Endothelial cell of umbilical vein (primary cell): ENCODE measurements at regions not wholly inside any gene's neighbourhood (a gene's known extent, or its start where the extent isn't known, plus 50 kb on each side); places are given as distances from the start of the nearest gene placed in this dataset.

Experiments
- BruUV-seq: library from RNA; stranded (reverse); fragments of 400-500 nt; replicated peaks from 2 replicates; lab custom pipeline; 2021; lab: Mats Ljungman, UMichigan
- CTCF ChIA-PET: fragments of 300-600, 350-600 bp; sonication (Branson Sonifier 250); formaldehyde crosslinking; loops from one replicate; lab custom pipeline; 2021; ENCODE audit warnings: antibody characterized with exemption, inconsistent platforms; lab: Charles Lee
- POLR2A ChIA-PET: fragments of 300-600, 350-600 bp; sonication (Branson Sonifier 250); formaldehyde crosslinking; loops from one replicate; lab custom pipeline; 2021; ENCODE audit warnings: antibody characterized with exemption, inconsistent platforms; lab: Charles Lee
- DNase-seq: peaks from one replicate; pipeline ENCODE4 v3.0.0-alpha.2; 2011; ENCODE audit warnings: low read depth, low spot score
- FAIRE-seq: peaks from 2 replicates; lab custom pipeline; 2011; peaks lifted over from hg19 to GRCh38; lab: Jason Lieb, UNC
- H2AFZ ChIP-seq: 2 replicates; pipeline ENCODE4 v1.6.0; 2012; ENCODE audit warnings: low read depth, low read length, control low read depth, inconsistent platforms
- H3K27ac ChIP-seq: 2 replicates; pipeline ENCODE4 v1.5.1; 2011; ENCODE audit warnings: low read depth, mild to moderate bottlenecking, control low read depth, low read length, moderate library complexity; ENCODE audit not compliant: insufficient read depth
- H3K27me3 ChIP-seq, 2 experiments: 2 replicates each; pipeline versions ENCODE4 v1.6.0 to v1.6.1; 2011; ENCODE audit warnings: low read length in 2 of 2, mixed read lengths in 1 of 2; ENCODE audit not compliant: control insufficient read depth in 2 of 2, insufficient read depth in 2 of 2
- H3K36me3 ChIP-seq, 2 experiments: 2 replicates in 1 of 2; 3 replicates in 1 of 2; pipeline ENCODE4 v1.5.1; 2011; ENCODE audit warnings: low read length in 2 of 2, mild to moderate bottlenecking in 1 of 2, moderate library complexity in 1 of 2; ENCODE audit not compliant: control insufficient read depth in 2 of 2, insufficient read depth in 2 of 2; ENCODE audit errors: extremely low read depth in 1 of 2
- H3K4me1 ChIP-seq: 3 replicates; pipeline ENCODE4 v1.5.1; 2011; ENCODE audit warnings: mild to moderate bottlenecking, low read length; ENCODE audit not compliant: control insufficient read depth, insufficient read depth; ENCODE audit errors: extremely low read depth
- H3K4me2 ChIP-seq: 2 replicates; pipeline ENCODE4 v1.6.1; 2011; ENCODE audit warnings: low read length, control low read depth, mixed read lengths; ENCODE audit not compliant: insufficient read depth
- H3K4me3 ChIP-seq, 3 experiments: fragments of 200-600 bp in 1 of 3; sonication (generic), shearing (Covaris generic) in 1 of 3; replicated peaks in 1 of 3; 2 replicates each; pipeline ENCODE4 v1.5.1; 2011 to 2016; ENCODE audit warnings: control low read depth in 3 of 3, low read length in 3 of 3, mild to moderate bottlenecking in 2 of 3, inconsistent platforms in 1 of 3, low read depth in 1 of 3, moderate library complexity in 1 of 3; ENCODE audit not compliant: insufficient read depth in 1 of 3
- H3K79me2 ChIP-seq: 2 replicates; pipeline ENCODE4 v1.6.0; 2012; ENCODE audit warnings: low read length, inconsistent platforms; ENCODE audit not compliant: control insufficient read depth, insufficient read depth
- H3K9ac ChIP-seq: replicated peaks from 2 replicates; pipeline ENCODE3; 2011; ENCODE audit warnings: low read length, control low read depth; ENCODE audit not compliant: insufficient read depth; ENCODE audit errors: extremely low read depth
- H3K9me1 ChIP-seq: replicated peaks from 3 replicates; pipeline ENCODE4 v1.6.0; 2011; ENCODE audit warnings: mild to moderate bottlenecking, low read length; ENCODE audit not compliant: control insufficient read depth, insufficient read depth; ENCODE audit errors: extremely low read depth
- H3K9me3 ChIP-seq: replicated peaks from 2 replicates; pipeline ENCODE4 v1.5.1; 2012; ENCODE audit warnings: low read length, inconsistent platforms; ENCODE audit not compliant: control insufficient read depth, insufficient read depth
- H4K20me1 ChIP-seq: replicated peaks from 2 replicates; pipeline ENCODE3; 2011; ENCODE audit warnings: mild to moderate bottlenecking, low read length; ENCODE audit not compliant: control insufficient read depth, insufficient read depth; ENCODE audit errors: extremely low read depth
- EZH2 ChIP-seq: IDR thresholded peaks from 2 replicates; pipeline ENCODE4 v1.6.1; 2012; ENCODE audit warnings: borderline replicate concordance, low read depth, mild to moderate bottlenecking, moderate library complexity, low read length, inconsistent platforms; ENCODE audit not compliant: severe bottlenecking
- FOS ChIP-seq: IDR thresholded peaks from 2 replicates; pipeline ENCODE4 v1.6.1; 2011; ENCODE audit warnings: mild to moderate bottlenecking, low read length, moderate library complexity, borderline replicate concordance; ENCODE audit not compliant: insufficient read depth
- GATA2 ChIP-seq: IDR thresholded peaks from 2 replicates; pipeline ENCODE4 v1.7.0; 2011; ENCODE audit warnings: low read depth, mild to moderate bottlenecking, moderate library complexity, mixed read lengths, low read length; ENCODE audit not compliant: insufficient read length, insufficient read depth
- JUN ChIP-seq: IDR thresholded peaks from 2 replicates; pipeline ENCODE4 v1.6.1; 2011; ENCODE audit warnings: borderline replicate concordance, low read depth; ENCODE audit not compliant: insufficient read length, insufficient read depth
- MYC ChIP-seq: IDR thresholded peaks from one replicate; pipeline ENCODE4 v1.6.1; 2011; ENCODE audit warnings: mild to moderate bottlenecking, low read depth, low read length
- POLR2A ChIP-seq: IDR thresholded peaks from 2 replicates; pipeline ENCODE4 v1.6.1; 2012; ENCODE audit warnings: low read depth, mild to moderate bottlenecking, control low read depth, low read length
- POLR2AphosphoS5 ChIP-seq: IDR thresholded peaks from 2 replicates; pipeline ENCODE4 v1.6.1; 2012; ENCODE audit warnings: low read depth, mild to moderate bottlenecking, control low read depth, low read length, moderate library complexity; ENCODE audit not compliant: insufficient read depth
- dilution Hi-C: fragments of 300-500 bp; cut with MboI; formaldehyde crosslinking; loops from one replicate; pipeline ENCODE4 v1.15.0; 2019; ENCODE audit warnings: low sequenced_read_pairs; ENCODE audit not compliant: extremely low pct_ligation_motif_present
- intact Hi-C: fragments of 100-400 bp; cut with micrococcal nuclease; formaldehyde crosslinking; loops from one replicate; pipeline ENCODE4 v1.10.0; 2022
- TF ChIP-seq, protein P1 (sequence below), 2 donors: IDR thresholded peaks; 1 replicate in 1 of 2; 2 replicates in 1 of 2; pipeline ENCODE4 v1.5.1; 2011; ENCODE audit warnings: low read length in 2 of 2, mild to moderate bottlenecking in 2 of 2, moderate library complexity in 2 of 2, control low read depth in 1 of 2, inconsistent platforms in 1 of 2, low read depth in 1 of 2; ENCODE audit not compliant: insufficient read depth in 1 of 2; ENCODE audit errors: extremely low read depth in 1 of 2
- TF ChIP-seq, protein P2 (sequence below): IDR thresholded peaks from 2 replicates; pipeline ENCODE4 v1.6.1; 2011; ENCODE audit not compliant: insufficient read depth, insufficient read length

DNA sequence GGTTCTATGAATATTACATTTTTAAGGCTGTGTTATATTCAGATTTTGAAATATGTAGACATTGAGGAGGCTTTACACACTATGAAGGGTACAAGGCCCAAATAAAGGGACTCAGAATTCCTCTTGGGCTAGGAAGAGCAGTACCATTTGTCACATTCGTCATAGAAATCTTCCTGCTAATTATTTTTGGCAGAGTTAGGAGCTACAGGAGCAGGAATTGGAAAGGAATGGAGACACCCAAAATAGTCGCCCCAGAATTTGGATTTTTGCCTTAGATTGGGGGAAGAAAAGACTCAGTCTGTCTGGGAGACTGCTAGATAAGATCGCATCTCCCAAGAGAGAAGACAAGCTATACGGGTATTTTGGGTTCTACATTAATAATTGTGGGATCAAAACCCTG is 176.4 kb upstream of the DACH1 start:
- dilution Hi-C loops = no loop called here
- Histone ChIP-seq H3K4me1 (no peaks in the 10 kb centered on the region), H4K20me1 (no peaks in the 10 kb centered on the region), H3K4me2 (no peak overlapping the region), H3K36me3 (no peaks in the 10 kb centered on the region), H3K9ac (no peak overlapping the region), H3K27ac (no peak overlapping the region), H3K4me3 (no peak overlapping the region), H3K79me2 (no peaks in the 10 kb centered on the region), H3K27me3 (no peaks in the 10 kb centered on the region), H3K9me3 (no peaks in the 10 kb centered on the region), H3K9me1 (no peaks in the 10 kb centered on the region), H2AFZ (no peak overlapping the region)
- no peak for TF ChIP-seq FOS
- no peak for TF ChIP-seq GATA2
- TF ChIP-seq, protein P1, sequence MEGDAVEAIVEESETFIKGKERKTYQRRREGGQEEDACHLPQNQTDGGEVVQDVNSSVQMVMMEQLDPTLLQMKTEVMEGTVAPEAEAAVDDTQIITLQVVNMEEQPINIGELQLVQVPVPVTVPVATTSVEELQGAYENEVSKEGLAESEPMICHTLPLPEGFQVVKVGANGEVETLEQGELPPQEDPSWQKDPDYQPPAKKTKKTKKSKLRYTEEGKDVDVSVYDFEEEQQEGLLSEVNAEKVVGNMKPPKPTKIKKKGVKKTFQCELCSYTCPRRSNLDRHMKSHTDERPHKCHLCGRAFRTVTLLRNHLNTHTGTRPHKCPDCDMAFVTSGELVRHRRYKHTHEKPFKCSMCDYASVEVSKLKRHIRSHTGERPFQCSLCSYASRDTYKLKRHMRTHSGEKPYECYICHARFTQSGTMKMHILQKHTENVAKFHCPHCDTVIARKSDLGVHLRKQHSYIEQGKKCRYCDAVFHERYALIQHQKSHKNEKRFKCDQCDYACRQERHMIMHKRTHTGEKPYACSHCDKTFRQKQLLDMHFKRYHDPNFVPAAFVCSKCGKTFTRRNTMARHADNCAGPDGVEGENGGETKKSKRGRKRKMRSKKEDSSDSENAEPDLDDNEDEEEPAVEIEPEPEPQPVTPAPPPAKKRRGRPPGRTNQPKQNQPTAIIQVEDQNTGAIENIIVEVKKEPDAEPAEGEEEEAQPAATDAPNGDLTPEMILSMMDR (IDR thresholded peaks at IDR 0.05; ENCODE audit: extremely low read depth in 1 of 2, insufficient read depth in 1 of 2, low read depth in 1 of 2, low read length in 2 of 2) = no peak
- no peak for TF ChIP-seq POLR2A
- no peak for TF ChIP-seq EZH2
- TF ChIP-seq POLR2AphosphoS5 = no peak
- TF ChIP-seq JUN = no peak
- TF ChIP-seq, protein P2, sequence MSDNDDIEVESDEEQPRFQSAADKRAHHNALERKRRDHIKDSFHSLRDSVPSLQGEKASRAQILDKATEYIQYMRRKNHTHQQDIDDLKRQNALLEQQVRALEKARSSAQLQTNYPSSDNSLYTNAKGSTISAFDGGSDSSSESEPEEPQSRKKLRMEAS = no peak
- TF ChIP-seq MYC = no peak
- DNase-seq = no peak
- no peak for FAIRE-seq
- intact Hi-C loops = no loop called here
- ChIA-PET POLR2A (no interaction called here), CTCF (no interaction called here)
- no TSS peak for BruUV-seq
